Left hindlimb (tissue), 1 donor: ENCODE measurements at regions not wholly inside any gene's neighbourhood (a gene's known extent, or its start where the extent isn't known, plus 50 kb on each side); places are given as distances from the start of the nearest gene placed in this dataset.
"Not testable (repeated sequence)": the region's sequence is repeated elsewhere in the genome, so short reads cannot be mapped to it uniquely, and the experiment has no call there.

Source experiments
- DNase-seq: peaks from one replicate; pipeline ENCODE4 v3.0.0-alpha.2; 2018

DNA sequence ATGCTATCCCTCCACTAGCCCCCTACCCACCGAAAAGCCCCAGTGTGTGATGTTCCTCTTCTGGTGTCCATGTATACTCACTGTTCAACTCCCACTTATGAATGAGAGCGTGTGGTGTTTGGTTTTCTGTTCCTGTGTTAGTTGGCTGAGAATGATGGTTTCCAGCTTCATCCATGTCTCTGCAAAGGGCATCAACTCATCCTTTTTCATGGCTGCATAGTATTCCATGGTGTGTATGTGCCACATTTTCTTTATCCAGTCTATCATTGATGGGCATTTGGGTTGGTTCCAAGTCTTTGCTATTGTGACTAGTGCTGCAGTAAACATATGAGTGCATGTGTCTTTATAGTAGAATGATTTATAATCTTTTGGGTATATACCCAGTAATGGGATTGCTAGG, 599.3 kb upstream of the B3GAT1 start:
- not testable (repeated sequence) for DNase-seq

- no peak for DNase-seq
These were observed 597.1 kb upstream of the B3GAT1 start for GRCh38 chr11:135009125-135009524.

GRCh38 chr11:135008412-135008811, 596.4 kb upstream of the B3GAT1 start:
- no peak for DNase-seq

DNA sequence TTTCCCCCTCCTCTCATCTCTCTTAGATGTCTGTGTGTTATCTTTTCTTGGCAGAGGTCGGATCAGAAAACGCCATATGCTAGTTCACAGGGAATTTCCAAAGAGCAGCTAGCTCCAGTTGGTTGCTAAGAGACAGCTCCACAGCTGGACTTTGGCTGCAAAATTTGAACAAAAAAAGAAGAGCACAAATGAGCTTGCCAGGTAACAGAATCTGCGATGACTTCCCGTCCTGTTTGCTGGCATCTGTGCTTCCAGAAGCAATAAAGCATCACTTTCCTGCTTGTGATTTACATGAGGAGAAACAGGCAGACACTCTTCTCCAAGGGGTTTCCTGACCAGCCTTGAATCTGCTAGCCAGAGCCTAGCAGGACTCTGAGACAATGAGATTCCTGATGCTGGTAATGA, 596.0 kb upstream of the B3GAT1 start:
- no peak for DNase-seq

DNA sequence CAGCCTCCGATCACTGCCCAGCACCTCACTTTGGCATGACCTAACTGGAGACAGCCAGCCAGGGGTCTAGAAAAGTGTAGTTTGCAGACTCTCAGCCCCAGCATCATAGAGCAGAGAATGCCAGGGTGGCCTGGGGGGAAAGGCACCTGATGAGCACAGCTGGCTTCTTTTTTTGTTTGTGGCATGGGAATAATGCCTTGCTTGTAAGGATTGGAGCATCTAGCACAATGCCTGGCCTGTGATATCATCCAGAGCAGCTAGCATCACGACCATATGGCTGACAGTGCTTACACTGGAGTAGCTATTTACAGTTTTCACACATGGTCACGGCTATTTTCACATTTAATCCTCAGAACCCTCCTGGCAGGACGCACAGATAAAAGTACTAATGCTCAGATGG, 594.8 kb upstream of the B3GAT1 start:
- DNase-seq, result no peak

DNA sequence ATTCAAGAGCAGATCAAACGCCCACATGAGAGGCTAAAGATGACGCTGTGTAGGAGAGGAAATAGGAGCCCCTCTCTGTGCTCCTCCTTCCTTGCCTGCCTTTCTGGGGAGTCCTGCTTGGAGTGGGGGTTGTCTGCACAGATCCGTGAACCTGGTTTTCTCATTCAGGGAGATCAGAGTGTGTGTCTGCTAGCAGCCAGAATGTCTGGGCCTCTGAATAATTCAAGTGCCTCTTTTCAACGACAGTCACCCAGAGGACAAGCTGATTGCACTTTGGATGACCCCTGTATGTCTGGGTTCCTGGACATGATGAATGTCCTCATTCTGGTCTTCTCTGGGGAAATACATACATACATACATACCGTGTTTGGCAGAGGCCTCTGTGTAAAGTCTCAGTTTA, 592.5 kb upstream of the B3GAT1 start:
- no peak for DNase-seq

DNA sequence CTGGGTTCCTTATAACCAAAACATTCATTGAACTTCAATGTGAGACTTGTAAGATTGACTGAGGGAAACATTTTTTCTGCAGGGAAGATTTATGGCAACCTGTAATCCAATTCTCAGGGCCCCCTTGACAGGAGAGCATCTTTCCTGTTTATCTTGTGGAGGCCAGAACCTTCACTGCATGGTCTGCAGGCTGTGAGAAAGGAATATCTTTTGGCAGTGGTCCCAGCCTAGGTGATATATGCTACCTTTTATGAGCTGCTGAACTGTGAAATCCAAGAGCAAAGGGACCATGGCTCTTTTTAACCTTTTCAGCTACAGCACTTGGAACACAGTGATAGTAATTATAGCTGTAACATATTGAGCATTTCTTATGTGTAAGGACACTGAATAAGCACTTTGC, 590.2 kb upstream of the B3GAT1 start:
- no peak for DNase-seq

GRCh38 chr11:135001581-135001980, 589.5 kb upstream of the B3GAT1 start:
- no peak for DNase-seq

DNA sequence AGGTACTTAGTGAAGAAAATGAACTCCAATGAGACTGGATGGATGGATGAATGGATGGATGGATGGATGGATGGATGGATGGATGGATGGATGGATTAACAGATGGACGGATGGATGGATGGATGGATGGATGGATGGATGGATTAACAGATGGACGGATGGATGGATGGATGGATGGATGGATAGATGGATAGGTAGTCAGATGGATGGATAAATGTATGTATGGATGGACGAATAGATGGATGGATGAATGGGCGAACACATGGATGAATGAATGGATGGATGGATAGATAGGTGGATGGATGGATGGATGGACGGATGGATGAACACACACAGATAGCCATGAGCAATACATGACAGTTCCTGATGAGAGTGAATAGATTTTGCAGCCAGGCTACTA, 589.0 kb upstream of the B3GAT1 start:
- DNase-seq, result not testable (repeated sequence)

DNA sequence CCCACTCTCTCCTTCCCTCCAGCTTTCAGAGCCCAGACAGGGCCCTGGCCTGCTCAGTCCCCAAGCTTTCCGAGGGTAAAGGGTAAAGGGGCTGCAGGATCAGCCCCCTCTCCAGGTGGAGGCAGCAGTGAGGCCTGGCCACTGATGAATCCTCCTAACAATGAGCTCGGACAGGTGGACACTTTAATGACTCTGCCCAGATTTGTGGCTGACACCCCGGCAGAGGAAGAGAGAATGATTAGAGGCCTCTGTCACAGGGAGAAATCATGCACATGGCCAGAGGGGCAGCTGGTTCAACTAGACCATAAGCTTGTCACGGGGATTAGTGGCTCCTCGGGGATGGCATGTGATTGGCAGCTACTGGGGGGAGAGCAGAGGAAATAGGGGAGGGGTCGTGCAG, 587.5 kb upstream of the B3GAT1 start:
- no peak for DNase-seq

DNA sequence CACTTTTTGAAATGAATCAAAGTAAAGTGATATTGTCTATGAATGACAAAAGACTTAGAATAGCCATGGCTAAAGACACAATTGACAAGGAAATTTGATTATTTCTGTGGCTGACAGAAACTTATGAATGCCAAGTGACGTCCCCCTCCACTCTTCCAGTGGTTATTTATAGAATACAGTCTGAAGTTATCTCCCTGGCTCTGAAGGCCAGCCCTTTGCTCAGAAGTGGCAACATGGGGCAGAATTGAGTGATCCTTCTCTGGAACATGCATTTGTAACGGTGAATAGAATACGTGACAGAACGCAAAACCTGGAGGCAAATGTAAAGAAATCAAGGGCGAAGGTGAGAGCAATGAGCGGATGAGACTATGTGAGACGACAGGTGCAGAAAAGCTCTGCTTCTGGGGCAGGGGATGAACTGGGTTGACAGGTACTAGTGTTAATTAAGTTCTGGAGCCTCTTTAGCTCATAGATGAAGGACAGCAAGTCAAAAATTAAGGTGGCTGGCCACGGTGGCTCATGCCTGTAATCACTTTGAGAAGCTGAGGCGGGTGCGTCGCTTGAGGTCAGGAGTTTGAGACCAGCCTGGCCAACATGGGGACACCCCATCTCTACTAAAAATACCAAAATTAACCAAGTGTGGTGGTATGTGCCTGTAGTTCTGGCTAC, 585.7 kb upstream of the B3GAT1 start:
- DNase-seq, result no peak

- DNase-seq, result no peak
These were observed 583.7 kb upstream of the B3GAT1 start for GRCh38 chr11:134995741-134996140.

GRCh38 chr11:134994431-134994830, 582.4 kb upstream of the B3GAT1 start:
- DNase-seq, result no peak

DNA sequence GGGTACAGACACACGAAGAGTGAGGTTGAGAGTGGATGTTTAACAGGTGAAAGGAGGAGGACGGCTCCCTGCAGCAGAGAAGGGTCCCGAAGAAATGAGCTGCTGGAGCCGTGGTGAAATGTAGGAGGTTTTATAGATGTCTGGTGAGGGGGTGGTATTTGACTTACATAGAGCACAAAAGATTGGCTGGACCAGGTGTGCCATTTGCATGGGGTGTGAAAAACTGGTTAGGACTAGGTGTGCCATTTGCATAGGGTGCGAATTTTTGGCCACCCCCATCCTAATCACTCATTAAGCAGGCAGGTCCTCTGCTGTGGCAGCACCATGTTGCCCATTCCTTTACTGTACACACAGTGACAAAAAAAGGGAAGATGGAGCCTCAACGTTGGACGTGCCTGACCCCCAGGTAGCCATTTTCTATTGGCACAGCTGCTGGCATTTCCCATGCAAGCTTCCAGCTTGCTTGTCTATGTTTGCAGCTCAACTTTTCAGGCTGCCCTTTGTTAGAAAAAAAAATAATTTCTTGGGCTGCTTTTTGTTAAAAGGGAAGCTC, 581.7 kb upstream of the B3GAT1 start:
- DNase-seq, result no peak

GRCh38 chr11:134992981-134993380, 580.9 kb upstream of the B3GAT1 start:
- DNase-seq, result no peak

- DNase-seq, result no peak
These were observed 576.5 kb upstream of the B3GAT1 start for GRCh38 chr11:134988495-134988894.

DNA sequence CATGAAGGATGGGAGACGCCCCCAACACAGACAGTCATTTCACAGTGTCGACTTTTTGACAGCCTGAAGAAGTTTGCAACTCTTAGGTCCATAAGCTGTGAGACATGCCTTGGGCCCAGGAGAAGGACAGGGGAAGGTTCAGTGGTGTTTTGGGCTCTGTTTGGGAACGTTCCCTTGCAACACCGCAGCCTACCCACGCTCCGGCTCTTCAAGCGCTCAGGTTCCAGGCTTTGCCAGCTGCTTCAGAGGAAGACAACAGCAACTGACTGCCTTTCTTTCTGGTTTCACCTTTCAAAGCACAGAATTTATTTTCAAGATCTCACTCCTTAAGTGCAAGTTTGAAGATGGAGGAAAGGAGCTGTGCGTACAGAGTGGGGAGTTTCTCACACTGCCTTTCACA, 575.8 kb upstream of the B3GAT1 start:
- no peak for DNase-seq

GRCh38 chr11:134987223-134987768, 575.3 kb upstream of the B3GAT1 start:
- no peak for DNase-seq

DNA sequence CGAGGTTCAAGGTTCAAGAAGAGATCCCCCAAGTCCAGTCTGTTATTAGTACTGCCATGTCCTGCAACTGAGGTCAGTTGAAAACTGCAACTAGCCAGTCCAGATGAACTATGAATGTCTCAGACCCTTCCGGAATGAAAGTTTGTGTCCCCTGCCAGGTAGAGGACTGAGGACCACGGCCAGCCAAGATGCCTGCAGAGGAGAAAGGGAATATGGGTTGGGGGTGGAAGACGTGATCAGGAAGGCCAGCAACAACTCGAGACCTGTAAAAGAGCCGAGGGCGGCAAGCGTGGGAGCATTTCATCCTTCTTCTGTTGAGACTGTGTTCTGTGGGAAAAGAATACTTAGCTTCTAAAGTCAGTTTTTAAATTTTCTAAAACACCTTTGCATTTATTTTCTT, 572.4 kb upstream of the B3GAT1 start:
- no peak for DNase-seq

GRCh38 chr11:134982432-134982831, 570.4 kb upstream of the B3GAT1 start:
- DNase-seq, result not testable (repeated sequence)

- DNase-seq, result no peak
These were observed 569.8 kb upstream of the B3GAT1 start for GRCh38 chr11:134981835-134982234.

- no peak for DNase-seq
These were observed 569.0 kb upstream of the B3GAT1 start for GRCh38 chr11:134980819-134981710.

- DNase-seq, result not testable (repeated sequence)
These were observed 567.0 kb upstream of the B3GAT1 start for GRCh38 chr11:134979089-134979457.
